GM10248 (cell line): ENCODE measurements at regions not wholly inside any gene's neighbourhood (a gene's known extent, or its start where the extent isn't known, plus 50 kb on each side); places are given as distances from the start of the nearest gene placed in this dataset.

Experiments
- CTCF ChIA-PET: fragments of 300-600 bp; sonication (Branson Sonifier 250); formaldehyde crosslinking; extraction: SDS; loops from one replicate; lab custom pipeline; 2021; ENCODE audit warnings: antibody characterized with exemption; lab: Yijun Ruan, JAX
- POLR2A ChIA-PET: fragments of 350-650 bp; sonication (Branson Sonifier 250); formaldehyde crosslinking; extraction: SDS; loops from one replicate; lab custom pipeline; 2020; ENCODE audit warnings: antibody characterized with exemption; lab: Yijun Ruan, JAX
- DNase-seq: peaks from one replicate; pipeline ENCODE4 v3.0.0; 2012; ENCODE audit errors: extremely low spot score
- TF ChIP-seq, protein P1 (sequence below): IDR thresholded peaks from 2 replicates; pipeline ENCODE4 v1.5.1; 2012; ENCODE audit warnings: mild to moderate bottlenecking, low read depth; ENCODE audit errors: extremely low read depth, missing control alignments, control extremely low read depth

DNA sequence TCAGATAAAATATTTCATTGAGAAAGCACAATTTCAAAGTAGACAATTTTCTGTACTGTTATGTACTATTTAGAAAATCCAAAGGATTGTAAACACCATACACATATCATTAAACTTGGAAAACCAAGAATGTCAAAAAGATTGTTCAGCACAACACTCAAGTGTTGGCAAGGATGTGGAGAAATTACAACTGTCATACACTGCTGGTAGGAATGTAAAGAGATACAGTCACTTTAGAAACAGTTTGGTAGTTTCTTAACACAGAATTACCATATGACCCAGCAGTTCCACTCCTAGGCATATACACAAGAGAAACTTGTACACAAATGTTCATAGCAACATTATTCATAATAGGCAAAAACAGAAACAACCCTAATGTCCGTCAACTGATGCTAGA lies 71.2 kb downstream of the OR2K2 start:
- DNase-seq: no peak
- ChIA-PET POLR2A (no interaction called here), CTCF (no interaction called here)
- TF ChIP-seq, protein P1, sequence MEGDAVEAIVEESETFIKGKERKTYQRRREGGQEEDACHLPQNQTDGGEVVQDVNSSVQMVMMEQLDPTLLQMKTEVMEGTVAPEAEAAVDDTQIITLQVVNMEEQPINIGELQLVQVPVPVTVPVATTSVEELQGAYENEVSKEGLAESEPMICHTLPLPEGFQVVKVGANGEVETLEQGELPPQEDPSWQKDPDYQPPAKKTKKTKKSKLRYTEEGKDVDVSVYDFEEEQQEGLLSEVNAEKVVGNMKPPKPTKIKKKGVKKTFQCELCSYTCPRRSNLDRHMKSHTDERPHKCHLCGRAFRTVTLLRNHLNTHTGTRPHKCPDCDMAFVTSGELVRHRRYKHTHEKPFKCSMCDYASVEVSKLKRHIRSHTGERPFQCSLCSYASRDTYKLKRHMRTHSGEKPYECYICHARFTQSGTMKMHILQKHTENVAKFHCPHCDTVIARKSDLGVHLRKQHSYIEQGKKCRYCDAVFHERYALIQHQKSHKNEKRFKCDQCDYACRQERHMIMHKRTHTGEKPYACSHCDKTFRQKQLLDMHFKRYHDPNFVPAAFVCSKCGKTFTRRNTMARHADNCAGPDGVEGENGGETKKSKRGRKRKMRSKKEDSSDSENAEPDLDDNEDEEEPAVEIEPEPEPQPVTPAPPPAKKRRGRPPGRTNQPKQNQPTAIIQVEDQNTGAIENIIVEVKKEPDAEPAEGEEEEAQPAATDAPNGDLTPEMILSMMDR: no peak

DNA sequence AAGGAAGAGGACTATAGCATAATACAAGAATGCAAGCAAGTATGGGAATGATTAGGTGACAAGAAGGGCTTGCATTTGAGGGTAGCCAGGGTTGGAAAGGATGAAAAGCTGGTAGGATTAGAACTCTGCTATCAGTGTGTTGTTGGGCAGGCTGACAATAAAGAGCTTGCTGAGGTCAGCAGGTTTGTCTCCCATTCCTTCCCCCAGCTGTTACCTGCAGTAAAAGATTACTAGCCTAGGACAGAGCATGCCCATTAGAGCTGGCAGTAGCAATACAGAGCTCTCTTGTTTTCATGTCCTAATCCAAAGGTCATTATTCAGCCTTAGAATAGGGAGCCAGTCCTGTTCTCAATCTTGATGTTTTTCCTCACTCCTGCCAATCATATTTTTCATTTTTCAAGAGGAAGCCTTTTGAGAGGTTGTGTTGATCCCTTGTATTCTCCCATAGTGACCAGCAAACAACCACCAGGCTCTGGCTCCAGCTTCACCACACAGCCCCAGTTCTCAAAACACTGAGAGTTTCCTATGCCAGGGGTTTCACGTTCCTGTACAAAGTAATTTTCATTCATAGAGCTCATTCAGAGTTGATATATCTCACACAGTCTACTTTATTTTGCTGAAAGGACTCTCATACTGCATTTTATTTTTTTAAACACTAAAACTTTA lies 71.7 kb downstream of the OR2K2 start:
- no peak for DNase-seq
- TF ChIP-seq, protein P1: no peak
- CTCF ChIA-PET: no interaction called here
- POLR2A ChIA-PET: no interaction called here

DNA sequence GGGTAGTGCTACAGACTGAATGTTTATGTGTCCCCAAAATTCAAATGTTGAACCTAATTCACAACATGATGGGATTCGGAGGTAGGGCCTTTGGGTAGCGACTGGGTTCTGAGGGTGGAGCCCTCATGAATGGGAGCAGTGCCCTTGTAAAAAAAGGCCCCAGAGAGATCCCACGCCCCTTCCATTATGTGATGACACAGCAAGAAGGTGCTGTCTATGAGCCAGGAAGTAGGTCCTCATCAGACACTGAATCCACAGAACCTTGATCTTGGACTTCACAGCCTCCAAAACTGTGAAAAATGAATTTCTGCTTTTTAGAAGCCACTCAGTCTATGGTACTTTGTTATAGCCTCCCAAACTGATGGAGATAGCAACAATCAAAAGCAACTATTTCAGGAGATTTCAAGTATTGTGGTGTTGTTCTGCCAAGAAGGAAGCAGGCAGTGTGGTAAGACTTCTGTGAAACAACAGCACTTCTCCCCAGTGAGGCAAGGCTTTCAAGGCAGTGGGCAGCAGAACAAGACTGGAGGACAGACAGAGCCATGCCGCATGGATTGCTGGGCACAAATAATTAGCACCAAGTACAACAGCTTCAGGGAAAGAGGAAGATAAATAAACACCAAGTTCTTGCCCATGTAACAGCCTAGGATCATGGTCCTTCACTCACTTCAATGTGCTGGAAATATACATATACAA lies 76.1 kb downstream of the OR2K2 start:
- DNase-seq: no peak
- TF ChIP-seq, protein P1: no peak
- CTCF ChIA-PET: no interaction called here

DNA sequence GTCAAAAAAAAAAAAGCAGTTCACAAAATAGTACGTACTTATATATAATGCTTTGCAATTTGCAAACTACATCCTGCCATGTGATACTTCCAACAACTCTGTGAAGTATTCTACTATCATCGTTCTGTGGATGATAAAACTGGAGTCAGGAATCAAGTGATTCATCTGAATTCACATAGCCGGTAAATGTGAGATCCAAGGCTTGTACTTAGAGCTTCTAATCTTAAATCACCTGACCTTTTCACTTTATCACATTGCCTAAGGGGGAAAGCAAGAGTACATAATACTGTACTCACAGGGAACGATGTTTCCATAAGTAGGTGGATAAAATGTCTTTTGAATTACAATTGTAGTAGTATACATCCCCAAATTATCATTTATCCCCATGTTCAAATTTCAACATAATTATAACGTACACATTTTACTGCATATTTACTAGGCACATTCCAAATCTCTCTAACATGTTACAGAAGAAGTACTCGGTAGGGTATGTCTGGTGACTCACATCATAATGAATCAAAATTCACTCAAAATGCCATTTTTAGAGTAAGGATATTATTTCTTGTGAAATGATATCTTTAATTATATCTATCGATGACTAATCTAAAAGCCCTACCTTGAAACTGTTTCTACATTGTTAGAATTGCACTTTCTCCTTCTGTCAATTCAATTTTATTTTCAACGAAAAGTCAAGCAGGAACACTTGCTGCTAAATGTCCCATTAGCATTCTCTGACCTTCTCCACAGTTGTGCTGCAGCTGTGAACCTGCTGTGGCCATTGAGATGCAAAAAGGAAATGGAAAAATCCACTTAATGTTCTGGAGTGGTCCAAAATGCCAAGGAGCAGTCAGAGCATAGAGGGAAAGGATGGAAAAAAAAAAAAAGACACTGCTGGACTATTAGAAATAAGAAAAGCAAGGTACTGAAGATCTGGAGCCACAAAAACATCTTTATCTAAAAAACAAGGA lies 78.9 kb downstream of the OR2K2 start:
- TF ChIP-seq, protein P1: no peak
- CTCF ChIA-PET: no interaction called here
- no peak for DNase-seq
- POLR2A ChIA-PET: no interaction called here

More for the DNA sequence above, 76.1 kb downstream of the OR2K2 start:
- POLR2A ChIA-PET: no interaction called here

DNA sequence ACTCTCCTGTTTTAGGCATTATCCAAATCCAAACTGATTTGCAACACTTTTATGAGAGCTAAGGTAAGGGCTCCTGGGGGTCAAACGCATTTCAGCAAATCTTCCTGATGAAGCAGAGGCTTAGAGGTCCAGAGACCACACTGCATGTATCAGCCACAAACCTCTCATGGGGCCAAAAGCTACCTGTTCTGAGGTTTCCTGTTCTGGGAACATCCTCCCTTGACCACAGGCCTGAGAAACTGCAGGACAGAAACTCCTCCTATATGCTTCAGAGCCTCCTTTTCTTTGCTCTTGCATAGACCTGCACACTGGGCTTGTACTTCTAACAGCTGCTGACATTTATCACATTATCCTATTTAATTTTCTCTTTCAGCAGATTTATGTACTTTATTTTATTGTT lies 92.6 kb downstream of the OR2K2 start:
- TF ChIP-seq, protein P1: no peak
- DNase-seq: no peak
- ChIA-PET CTCF (interaction anchor here (1.0 to 1.3 kb wide), 2 partner anchors 20 to 32 kb away, joined by 3 read pairs; no protein-coding TSS in a partner anchor), POLR2A (no interaction called here)

DNA sequence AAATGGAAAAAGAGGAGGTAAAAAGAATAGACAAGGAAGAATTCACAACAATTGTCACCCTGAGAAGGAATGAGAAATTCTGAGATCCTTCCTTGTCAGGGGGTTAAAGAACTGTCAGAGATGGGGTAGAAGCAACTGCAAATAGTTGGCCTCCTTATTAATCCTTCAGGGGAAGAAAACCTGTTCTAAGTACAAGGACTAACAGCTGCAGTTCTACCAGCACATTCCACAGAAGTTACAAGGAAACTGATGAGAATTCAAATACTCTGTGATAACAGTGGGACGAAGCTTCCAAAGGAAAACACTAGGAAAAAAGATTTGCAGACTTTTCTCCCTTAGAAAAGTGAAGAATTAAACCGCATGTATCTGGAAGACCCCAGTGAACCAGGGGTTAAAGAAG lies 93.7 kb downstream of the OR2K2 start:
- ChIA-PET POLR2A (no interaction called here), CTCF (interaction anchor here (1.0 kb wide), 1 partner anchor 19 kb away, joined by 3 read pairs; no protein-coding TSS in a partner anchor)
- TF ChIP-seq, protein P1: no peak
- DNase-seq: no peak
